ENCODE measurements at regions not wholly inside any gene's neighbourhood (a gene's known extent, or its start where the extent isn't known, plus 50 kb on each side); places are given as distances from the start of the nearest gene placed in this dataset.

DNA sequence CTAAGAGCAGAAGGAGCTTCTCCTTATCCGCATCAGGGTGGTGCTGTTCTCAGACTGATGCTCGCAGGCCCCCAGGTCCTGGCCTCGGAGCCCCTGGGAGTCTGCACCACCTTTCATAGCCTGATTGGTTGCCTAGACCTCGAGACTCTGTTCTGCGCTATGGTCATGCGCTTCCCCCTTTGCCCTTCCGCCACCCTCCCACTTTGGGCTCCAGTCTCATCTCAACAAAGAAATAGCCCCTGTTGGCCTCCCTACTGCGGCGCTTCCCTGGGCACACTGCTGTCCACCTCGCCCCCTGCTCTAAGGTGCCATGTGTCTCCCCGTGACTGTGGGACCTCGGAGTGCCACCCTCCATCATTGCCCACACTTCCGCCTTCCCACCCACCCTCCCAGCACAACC is 102.9 kb upstream of the TWIST2 start:
- Histone ChIP-seq H3K4me3 (no peak overlapping the region), H3K4me1 (no peaks in the 10 kb centered on the region), H3K36me3 (no peaks in the 10 kb centered on the region), H3K9me3 (peaks cover 0 to 8% of the 10 kb centered on the region in 2 donors), H3K27me3 (no peaks in the 10 kb centered on the region), H3K27ac (no peak overlapping the region)
- intact Hi-C loops (cut with DNase I; ENCODE audit: low total_unique reads) = no loop called here
- TF ChIP-seq POLR2A (IDR thresholded peaks at IDR 0.05) = no peak
- TF ChIP-seq, protein P1, sequence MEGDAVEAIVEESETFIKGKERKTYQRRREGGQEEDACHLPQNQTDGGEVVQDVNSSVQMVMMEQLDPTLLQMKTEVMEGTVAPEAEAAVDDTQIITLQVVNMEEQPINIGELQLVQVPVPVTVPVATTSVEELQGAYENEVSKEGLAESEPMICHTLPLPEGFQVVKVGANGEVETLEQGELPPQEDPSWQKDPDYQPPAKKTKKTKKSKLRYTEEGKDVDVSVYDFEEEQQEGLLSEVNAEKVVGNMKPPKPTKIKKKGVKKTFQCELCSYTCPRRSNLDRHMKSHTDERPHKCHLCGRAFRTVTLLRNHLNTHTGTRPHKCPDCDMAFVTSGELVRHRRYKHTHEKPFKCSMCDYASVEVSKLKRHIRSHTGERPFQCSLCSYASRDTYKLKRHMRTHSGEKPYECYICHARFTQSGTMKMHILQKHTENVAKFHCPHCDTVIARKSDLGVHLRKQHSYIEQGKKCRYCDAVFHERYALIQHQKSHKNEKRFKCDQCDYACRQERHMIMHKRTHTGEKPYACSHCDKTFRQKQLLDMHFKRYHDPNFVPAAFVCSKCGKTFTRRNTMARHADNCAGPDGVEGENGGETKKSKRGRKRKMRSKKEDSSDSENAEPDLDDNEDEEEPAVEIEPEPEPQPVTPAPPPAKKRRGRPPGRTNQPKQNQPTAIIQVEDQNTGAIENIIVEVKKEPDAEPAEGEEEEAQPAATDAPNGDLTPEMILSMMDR (IDR thresholded peaks at IDR 0.05) = no peak
- DNase-seq = no peak

DNA sequence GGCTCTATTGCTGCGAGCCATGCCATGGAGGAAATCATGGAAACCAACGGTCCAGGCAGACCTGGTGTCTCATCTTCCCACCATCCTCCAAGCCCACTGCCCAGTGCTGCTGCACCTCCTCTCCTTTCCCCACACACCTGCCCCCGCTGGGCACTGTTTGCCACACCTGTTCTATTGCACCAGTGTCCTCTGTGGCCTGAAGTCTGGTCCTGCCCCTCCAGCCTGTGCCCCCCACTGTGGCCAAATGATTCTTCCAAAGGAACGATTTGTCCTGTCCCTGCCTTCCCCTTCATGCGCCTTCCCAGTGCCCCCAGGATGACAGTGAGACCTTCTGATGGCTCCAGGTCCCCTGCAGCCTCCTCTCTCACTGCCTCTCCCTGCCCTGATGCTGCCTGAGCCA is 101.9 kb upstream of the TWIST2 start:
- TF ChIP-seq, protein P1 (IDR thresholded peaks at IDR 0.05) = no peak
- TF ChIP-seq POLR2A (IDR thresholded peaks at IDR 0.05) = no peak
- intact Hi-C loops (cut with DNase I; ENCODE audit: low total_unique reads) = no loop called here
- H3K4me1 ChIP-seq = no peaks in the 10 kb centered on the region
- DNase-seq = no peak
- H3K36me3 ChIP-seq = no peaks in the 10 kb centered on the region
- H3K27me3 ChIP-seq = no peaks in the 10 kb centered on the region
- H3K9me3 ChIP-seq = peaks cover 0 to 13% of the 10 kb centered on the region in 2 donors
- no peak overlapping the region for H3K4me3 ChIP-seq
- no peak overlapping the region for H3K27ac ChIP-seq

DNA sequence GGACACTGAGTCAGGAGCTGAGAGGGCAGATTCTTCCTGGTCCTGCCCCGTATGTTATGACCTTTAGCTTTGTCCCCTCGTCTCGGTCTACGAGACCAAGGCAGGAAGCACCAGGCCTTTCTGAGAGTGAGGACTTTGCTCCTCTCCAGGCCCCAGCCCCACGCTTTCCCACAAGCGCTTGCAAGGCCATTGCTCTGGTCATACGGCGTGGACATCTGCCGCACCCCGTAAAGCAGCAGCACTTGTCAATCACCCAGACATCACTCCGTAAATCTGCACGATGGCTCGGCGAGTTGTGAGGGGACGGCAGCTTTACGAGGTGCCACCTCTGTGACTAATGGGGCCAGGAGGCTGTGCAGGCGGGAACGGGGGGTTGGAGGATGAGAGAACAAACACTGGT is 100.8 kb upstream of the TWIST2 start:
- Histone ChIP-seq H3K36me3 (no peaks in the 10 kb centered on the region), H3K27me3 (no peaks in the 10 kb centered on the region), H3K9me3 (peaks cover 0 to 13% of the 10 kb centered on the region in 2 donors), H3K27ac (no peak overlapping the region), H3K4me3 (no peak overlapping the region), H3K4me1 (no peaks in the 10 kb centered on the region)
- intact Hi-C loops (cut with DNase I; ENCODE audit: low total_unique reads) = no loop called here
- TF ChIP-seq POLR2A (IDR thresholded peaks at IDR 0.05) = no peak
- TF ChIP-seq, protein P1 (IDR thresholded peaks at IDR 0.05) = no peak
- DNase-seq = no peak

DNA sequence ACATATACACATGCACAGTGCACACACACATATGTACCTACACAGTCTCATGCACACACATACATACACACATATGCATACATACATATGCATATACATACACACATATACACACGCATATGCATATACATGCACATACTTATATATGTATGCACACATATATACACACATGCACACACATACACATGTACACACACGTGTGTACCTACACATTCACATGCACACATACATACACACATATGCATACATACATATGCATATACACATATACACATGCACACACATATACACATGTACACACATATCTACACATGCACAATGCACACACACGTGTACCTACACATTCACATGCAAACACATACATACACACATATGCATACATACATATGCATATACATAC is 100.3 kb upstream of the TWIST2 start:
- intact Hi-C loops (cut with DNase I; ENCODE audit: low total_unique reads) = no loop called here
- no peaks in the 10 kb centered on the region for H3K4me1 ChIP-seq

DNA sequence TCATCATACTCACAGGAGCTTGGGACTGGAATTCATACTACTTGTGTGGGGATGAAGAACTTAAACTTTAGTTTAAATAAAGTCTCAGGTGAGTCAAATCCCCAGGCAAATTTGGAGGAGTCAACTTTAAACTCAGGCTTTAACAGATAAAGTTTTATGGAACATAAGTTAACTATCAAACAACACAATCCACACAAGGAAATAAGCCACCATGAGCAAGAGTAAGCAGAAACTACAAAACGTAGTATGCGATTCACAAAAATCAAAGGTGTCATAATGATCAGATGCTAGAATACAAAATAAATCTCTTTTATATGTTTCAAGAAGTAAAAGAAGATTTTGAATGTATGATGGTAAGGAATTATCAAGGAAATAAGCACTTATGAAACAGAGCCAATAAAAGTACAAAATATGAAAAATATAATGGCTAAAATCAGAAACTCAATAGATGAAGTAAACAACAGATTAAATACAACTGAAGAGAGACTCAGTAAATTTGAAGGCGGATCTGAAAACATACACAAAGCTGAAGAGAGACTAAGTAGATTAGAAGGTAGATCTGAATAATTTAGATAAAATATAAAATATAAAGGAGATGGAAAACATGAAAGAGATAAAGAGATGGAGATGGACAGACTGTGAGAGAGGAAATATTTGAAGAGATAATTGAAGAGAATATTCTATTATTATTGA is 97.5 kb upstream of the TWIST2 start:
- TF ChIP-seq POLR2A (IDR thresholded peaks at IDR 0.05) = no peak
- TF ChIP-seq, protein P1 (IDR thresholded peaks at IDR 0.05) = no peak
- no peaks in the 10 kb centered on the region for H3K27me3 ChIP-seq
- intact Hi-C loops (cut with DNase I; ENCODE audit: low total_unique reads) = no loop called here
- H3K4me1 ChIP-seq = no peaks in the 10 kb centered on the region
- no peaks in the 10 kb centered on the region for H3K36me3 ChIP-seq
- DNase-seq = no peak
- H3K9me3 ChIP-seq = peaks cover 0 to 13% of the 10 kb centered on the region in 2 donors
- no peak overlapping the region for H3K27ac ChIP-seq
- no peak overlapping the region for H3K4me3 ChIP-seq

More for the DNA sequence above, 100.3 kb upstream of the TWIST2 start:
- Histone ChIP-seq H3K4me3 (no peak overlapping the region), H3K27me3 (no peaks in the 10 kb centered on the region), H3K27ac (no peak overlapping the region), H3K9me3 (peaks cover 0 to 13% of the 10 kb centered on the region in 2 donors), H3K36me3 (no peaks in the 10 kb centered on the region)
- DNase-seq = no peak
- TF ChIP-seq, protein P1 (IDR thresholded peaks at IDR 0.05) = no peak
- no peak for TF ChIP-seq POLR2A (IDR thresholded peaks at IDR 0.05)

All from uterus (tissue), 3 donors.